Lower leg skin (tissue), 4 donors: ENCODE measurements at regions not wholly inside any gene's neighbourhood (a gene's known extent, or its start where the extent isn't known, plus 50 kb on each side); places are given as distances from the start of the nearest gene placed in this dataset.

ENCODE experiments used
- DNase-seq, 2 donors: peaks; one replicate each; pipeline ENCODE4 v3.0.0-alpha.2; 2019; ENCODE audit warnings: low spot score in 2 of 2
- H3K4me3 ChIP-seq: fragments of 200-600 bp; sonication (generic); 2 replicates; pipeline ENCODE4 v1.5.1; 2017; ENCODE audit warnings: mild to moderate bottlenecking, low read depth; ENCODE audit not compliant: poor library complexity, severe bottlenecking
- POLR2A ChIP-seq, 2 donors: fragments of 450-650 bp; IDR thresholded peaks; one replicate each; pipeline ENCODE4 v1.6.1; 2016 to 2017; ENCODE audit warnings: antibody characterized with exemption in 2 of 2, mild to moderate bottlenecking in 1 of 2, moderate library complexity in 1 of 2
- WGBS, 2 donors: methylation state at CpG; one replicate each; pipeline ENCODE4 v1.1.5; 2018; 5-methylcytosine and 5-hydroxymethylcytosine counted together
- intact Hi-C: fragments of 100-400 bp; cut with DNase I; formaldehyde crosslinking; loops from one replicate; pipeline ENCODE4 v1.15.0; 2023; ENCODE audit warnings: low total_unique reads
- TF ChIP-seq, protein P1 (sequence below), 3 donors: fragments of 450-650 bp; IDR thresholded peaks; one replicate each; pipeline ENCODE4 v1.5.1; 2016; ENCODE audit warnings: antibody characterized with exemption in 3 of 3, mild to moderate bottlenecking in 3 of 3, moderate library complexity in 2 of 3

DNA sequence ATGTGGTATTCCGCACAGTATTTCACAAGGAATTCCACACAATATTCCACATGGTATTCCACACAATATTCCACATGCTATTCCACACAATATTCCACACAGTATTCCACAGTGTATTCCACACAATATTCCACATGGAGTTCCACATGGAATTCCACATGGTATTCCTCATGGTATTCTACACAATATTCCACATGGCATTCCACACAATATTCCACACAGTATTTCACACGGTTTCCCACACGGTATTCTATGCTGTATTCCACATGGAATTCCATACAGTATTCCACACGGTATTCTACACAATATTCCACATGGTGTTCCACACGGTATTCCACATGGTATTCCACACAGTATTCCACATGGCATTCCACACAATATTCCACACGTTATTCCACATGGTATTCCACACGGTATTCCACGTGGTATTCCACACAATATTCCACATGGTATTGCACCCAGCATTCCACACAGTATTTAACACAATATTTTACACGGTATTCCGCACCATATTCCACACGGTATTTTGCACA is 137.3 kb upstream of the CHST15 start:
- 93 to 95% methylated on average over 11 of the region's 11 CpGs for WGBS, 2 donors

DNA sequence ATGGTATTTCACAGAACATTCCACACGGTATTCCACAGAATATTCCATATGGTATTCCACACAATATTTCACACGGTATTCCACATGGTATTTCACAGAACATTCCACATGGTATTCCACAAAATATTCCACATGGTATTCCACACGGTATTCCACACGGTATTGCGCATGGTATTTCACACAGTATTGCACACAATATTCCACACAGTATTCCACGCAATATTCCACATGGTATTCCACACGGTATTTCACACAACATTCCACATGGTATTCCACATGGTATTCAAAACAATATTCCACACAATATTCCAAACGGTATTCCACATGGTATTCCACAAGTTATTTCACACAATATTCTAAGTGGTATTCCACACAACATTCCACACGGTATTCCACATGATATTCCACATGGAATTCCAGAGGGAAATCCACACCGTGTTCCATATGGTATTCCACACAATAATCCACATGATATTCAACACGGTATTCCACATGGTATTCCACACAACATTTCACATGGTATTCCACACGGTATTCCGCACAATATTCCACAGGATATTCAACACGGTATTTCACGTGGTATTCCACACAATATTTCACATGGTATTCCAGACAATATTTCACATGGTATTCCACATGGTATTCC is 136.7 kb upstream of the CHST15 start:
- no peak for DNase-seq
- intact Hi-C loops, result no loop called here
- TF ChIP-seq, protein P1, sequence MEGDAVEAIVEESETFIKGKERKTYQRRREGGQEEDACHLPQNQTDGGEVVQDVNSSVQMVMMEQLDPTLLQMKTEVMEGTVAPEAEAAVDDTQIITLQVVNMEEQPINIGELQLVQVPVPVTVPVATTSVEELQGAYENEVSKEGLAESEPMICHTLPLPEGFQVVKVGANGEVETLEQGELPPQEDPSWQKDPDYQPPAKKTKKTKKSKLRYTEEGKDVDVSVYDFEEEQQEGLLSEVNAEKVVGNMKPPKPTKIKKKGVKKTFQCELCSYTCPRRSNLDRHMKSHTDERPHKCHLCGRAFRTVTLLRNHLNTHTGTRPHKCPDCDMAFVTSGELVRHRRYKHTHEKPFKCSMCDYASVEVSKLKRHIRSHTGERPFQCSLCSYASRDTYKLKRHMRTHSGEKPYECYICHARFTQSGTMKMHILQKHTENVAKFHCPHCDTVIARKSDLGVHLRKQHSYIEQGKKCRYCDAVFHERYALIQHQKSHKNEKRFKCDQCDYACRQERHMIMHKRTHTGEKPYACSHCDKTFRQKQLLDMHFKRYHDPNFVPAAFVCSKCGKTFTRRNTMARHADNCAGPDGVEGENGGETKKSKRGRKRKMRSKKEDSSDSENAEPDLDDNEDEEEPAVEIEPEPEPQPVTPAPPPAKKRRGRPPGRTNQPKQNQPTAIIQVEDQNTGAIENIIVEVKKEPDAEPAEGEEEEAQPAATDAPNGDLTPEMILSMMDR (IDR thresholded peaks at IDR 0.05), result no peak
- no peak for TF ChIP-seq POLR2A (IDR thresholded peaks at IDR 0.05)
- WGBS, 2 donors, result 74 to 84% methylated on average over 15 of the region's 15 CpGs
- H3K4me3 ChIP-seq, result no peak overlapping the region

More for the DNA sequence above, 137.3 kb upstream of the CHST15 start:
- TF ChIP-seq, protein P1 (IDR thresholded peaks at IDR 0.05), result no peak
- TF ChIP-seq POLR2A (IDR thresholded peaks at IDR 0.05), result no peak
- intact Hi-C loops, result no loop called here
- DNase-seq, result no peak
- no peak overlapping the region for H3K4me3 ChIP-seq

DNA sequence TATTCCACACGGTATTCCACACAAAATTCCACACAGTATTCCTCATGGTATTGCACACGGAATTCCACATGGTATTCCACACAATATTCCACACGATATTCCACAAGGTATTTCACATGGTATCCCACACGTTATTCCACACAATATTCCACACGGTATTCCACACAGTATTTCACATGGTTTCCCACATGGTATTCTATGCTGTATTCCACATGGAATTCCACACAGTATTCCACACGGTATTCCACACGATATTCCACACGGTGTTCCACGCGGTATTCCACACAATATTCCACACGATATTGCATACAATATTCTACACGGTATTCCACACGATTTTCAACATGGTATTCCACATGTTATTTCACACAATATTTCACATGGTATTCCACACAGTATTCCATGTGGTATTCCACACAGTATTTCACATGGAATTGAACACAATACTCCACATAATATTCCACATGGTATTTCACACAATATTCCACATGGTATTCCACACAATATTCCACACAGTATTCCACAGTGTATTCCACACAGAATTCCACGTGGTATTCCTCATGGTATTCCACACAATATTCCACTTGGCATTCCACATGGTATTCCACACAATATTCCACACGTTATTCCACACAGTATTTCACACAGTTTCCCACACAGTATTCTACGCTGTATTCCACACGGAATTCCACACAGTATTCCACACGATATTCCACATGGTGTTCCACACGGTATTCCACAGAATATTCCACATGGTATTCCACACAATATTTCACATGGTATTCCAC is 136.0 kb upstream of the CHST15 start:
- intact Hi-C loops, result no loop called here
- no peak for DNase-seq
- WGBS, 2 donors, result 88 to 91% methylated on average over 19 of the region's 19 CpGs

DNA sequence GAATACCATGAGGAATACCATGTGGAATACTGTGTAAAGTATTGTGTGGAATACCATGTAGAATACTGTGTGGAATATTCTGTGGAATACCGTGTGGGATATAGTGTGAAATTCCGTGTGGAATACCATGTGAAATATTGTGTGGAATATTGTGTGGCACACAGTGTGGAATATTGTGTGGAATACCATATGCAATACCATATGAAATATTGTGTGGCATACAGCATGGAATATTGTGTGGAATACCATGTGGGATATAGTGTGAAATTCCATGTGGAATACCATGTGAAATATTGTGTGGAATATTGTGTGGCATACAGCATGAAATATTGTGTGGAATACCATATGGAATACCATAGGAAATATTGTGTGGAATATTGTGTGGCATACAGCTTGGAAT is 135.1 kb upstream of the CHST15 start:
- TF ChIP-seq, protein P1 (IDR thresholded peaks at IDR 0.05), result no peak
- no peak for TF ChIP-seq POLR2A (IDR thresholded peaks at IDR 0.05)
- no peak overlapping the region for H3K4me3 ChIP-seq
- DNase-seq, result no peak
- intact Hi-C loops, result no loop called here
- 78 to 91% methylated on average over 2 of the region's 2 CpGs for WGBS, 2 donors

More for the DNA sequence above, 136.0 kb upstream of the CHST15 start:
- H3K4me3 ChIP-seq, result no peak overlapping the region
- TF ChIP-seq, protein P1 (IDR thresholded peaks at IDR 0.05), result no peak
- TF ChIP-seq POLR2A (IDR thresholded peaks at IDR 0.05), result no peak

DNA sequence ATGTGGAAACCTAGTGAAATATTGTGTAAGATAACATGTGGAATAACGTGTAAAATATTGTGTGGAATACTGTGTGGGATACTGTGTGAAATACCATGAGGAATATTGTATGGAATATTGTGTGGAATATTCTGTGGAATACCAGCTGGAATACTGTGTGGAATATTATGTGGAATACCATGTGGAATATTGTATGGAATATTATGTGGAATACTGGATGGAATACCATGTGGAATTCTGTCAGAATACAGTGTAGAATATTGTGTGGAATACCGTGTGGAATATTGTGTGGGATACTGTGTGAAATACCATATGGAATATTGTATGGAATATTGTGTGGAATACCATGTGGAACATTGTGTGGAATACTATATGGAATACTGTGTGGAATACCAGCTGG is 134.6 kb upstream of the CHST15 start:
- TF ChIP-seq, protein P1 (IDR thresholded peaks at IDR 0.05), result no peak
- no peak for TF ChIP-seq POLR2A (IDR thresholded peaks at IDR 0.05)
- intact Hi-C loops, result no loop called here
- DNase-seq, result no peak
- no peak overlapping the region for H3K4me3 ChIP-seq
- WGBS, 2 donors, result 83 to 91% methylated on average over 2 of the region's 2 CpGs
